ENCODE measurements at regions not wholly inside any gene's neighbourhood (a gene's known extent, or its start where the extent isn't known, plus 50 kb on each side); places are given as distances from the start of the nearest gene placed in this dataset.

- FAIRE-seq = no peak
- no TSS peak for BruUV-seq (replicated peaks)
- no peak for ATAC-seq
- Histone ChIP-seq H3K79me2 (ENCODE audit: insufficient read depth, low read length) (no peaks in the 10 kb centered on the region), H3K9ac (ENCODE audit: insufficient read depth, low read depth, low read length) (no peak overlapping the region), H2AFZ (ENCODE audit: low read length) (no peak overlapping the region), H3K4me3 (replicated peaks in 1 of 3; ENCODE audit: insufficient read depth in 1 of 3, low read depth in 2 of 3, low read length in 3 of 3) (no peak overlapping the region), H3K27ac (ENCODE audit: extremely low read length, insufficient read depth, low read length) (no peak overlapping the region), H3K9me3 (ENCODE audit: low read length) (peaks cover 30% of the 10 kb centered on the region), H4K20me1 (ENCODE audit: insufficient read depth, low read length) (no peaks in the 10 kb centered on the region), H3K4me1 (ENCODE audit: insufficient read depth, low read length) (no peaks in the 10 kb centered on the region), H3K4me2 (ENCODE audit: low read depth, low read length) (no peak overlapping the region), H3K27me3 (ENCODE audit: control insufficient read depth in 1 of 2, insufficient read depth in 2 of 2, low read length in 2 of 2) (no peaks in the 10 kb centered on the region), H3K36me3 (replicated peaks in 1 of 2; ENCODE audit: control insufficient read depth in 1 of 2, insufficient read depth in 2 of 2, low read length in 2 of 2) (no peaks in the 10 kb centered on the region)
- in situ Hi-C loops (cut with HindIII; ENCODE audit: extremely low pct_ligation_motif_present, low pct_unique_long_range_greater_than_20kb) (loop anchor here (25.0 kb wide), 2 partner anchors 1189 to 1639 kb away; no protein-coding TSS in a partner anchor), intact Hi-C loops (cut with micrococcal nuclease; ENCODE audit: unreplicated experiment) (no loop called here)
- CTCF ChIA-PET (ENCODE audit: low intra/inter-chr PET ratio, low total read pairs) = no interaction called here
- WGBS (ENCODE audit: low lambda C conversion rate) = 2% methylated on average over 3 of the region's 3 CpGs
- TF ChIP-seq ETV5 (CRISPR knock-in tag; IDR thresholded peaks at IDR 0.05; ENCODE audit: borderline replicate concordance) = no peak
- no peak for TF ChIP-seq TCF7 (IDR thresholded peaks at IDR 0.05; ENCODE audit: low read depth)
- no peak for TF ChIP-seq ZNF841 (CRISPR knock-in tag; IDR thresholded peaks at IDR 0.05; ENCODE audit: borderline replicate concordance)
- no peak for TF ChIP-seq SRSF9 (IDR thresholded peaks at IDR 0.05; ENCODE audit: borderline replicate concordance, insufficient read depth, low read depth, low read length, poor library complexity, severe bottlenecking)
- no peak for TF ChIP-seq ZNF441 (CRISPR knock-in tag; IDR thresholded peaks at IDR 0.05; ENCODE audit: borderline replicate concordance)
- TF ChIP-seq ARNT (IDR thresholded peaks at IDR 0.05) = no peak
- no peak for TF ChIP-seq HNRNPL (IDR thresholded peaks at IDR 0.05; ENCODE audit: low read depth, low read length)
- no peak for TF ChIP-seq CBX2 (IDR thresholded peaks at IDR 0.05; ENCODE audit: low read depth, low read length)
- no peak for TF ChIP-seq CBX2 (CRISPR knock-in tag; IDR thresholded peaks at IDR 0.05; ENCODE audit: low read depth)
- TF ChIP-seq HNF1B (CRISPR knock-in tag; IDR thresholded peaks at IDR 0.05) = no peak
- TF ChIP-seq ZNF3 (CRISPR knock-in tag; IDR thresholded peaks at IDR 0.05) = no peak
- no peak for TF ChIP-seq ZZZ3 (CRISPR knock-in tag; IDR thresholded peaks at IDR 0.05; ENCODE audit: borderline replicate concordance)
- TF ChIP-seq THAP7 (CRISPR knock-in tag; IDR thresholded peaks at IDR 0.05) = no peak
- TF ChIP-seq ZMYM2 (CRISPR knock-in tag; IDR thresholded peaks at IDR 0.05) = no peak
- POLR2A ChIA-PET = no interaction called here
- no peak for DNase-seq (ENCODE audit: low spot score)
Measured at GRCh38 chr5:165201369-165201768, 1696.0 kb downstream of the MAT2B start.
